Stimulated activated CD4-positive, alpha-beta T cell treated with anti-CD3 and anti-CD28 coated beads, TNF-alpha, amount 100 ng/mL, for 1 hour (primary cell): ENCODE measurements at regions not wholly inside any gene's neighbourhood (a gene's known extent, or its start where the extent isn't known, plus 50 kb on each side); places are given as distances from the start of the nearest gene placed in this dataset.

ENCODE experiments used
- DNase-seq, 3 donors: peaks; one replicate each; pipeline ENCODE4 v3.0.0-alpha.2; 2020; ENCODE audit warnings: low read depth in 3 of 3, low spot score in 1 of 3

DNA sequence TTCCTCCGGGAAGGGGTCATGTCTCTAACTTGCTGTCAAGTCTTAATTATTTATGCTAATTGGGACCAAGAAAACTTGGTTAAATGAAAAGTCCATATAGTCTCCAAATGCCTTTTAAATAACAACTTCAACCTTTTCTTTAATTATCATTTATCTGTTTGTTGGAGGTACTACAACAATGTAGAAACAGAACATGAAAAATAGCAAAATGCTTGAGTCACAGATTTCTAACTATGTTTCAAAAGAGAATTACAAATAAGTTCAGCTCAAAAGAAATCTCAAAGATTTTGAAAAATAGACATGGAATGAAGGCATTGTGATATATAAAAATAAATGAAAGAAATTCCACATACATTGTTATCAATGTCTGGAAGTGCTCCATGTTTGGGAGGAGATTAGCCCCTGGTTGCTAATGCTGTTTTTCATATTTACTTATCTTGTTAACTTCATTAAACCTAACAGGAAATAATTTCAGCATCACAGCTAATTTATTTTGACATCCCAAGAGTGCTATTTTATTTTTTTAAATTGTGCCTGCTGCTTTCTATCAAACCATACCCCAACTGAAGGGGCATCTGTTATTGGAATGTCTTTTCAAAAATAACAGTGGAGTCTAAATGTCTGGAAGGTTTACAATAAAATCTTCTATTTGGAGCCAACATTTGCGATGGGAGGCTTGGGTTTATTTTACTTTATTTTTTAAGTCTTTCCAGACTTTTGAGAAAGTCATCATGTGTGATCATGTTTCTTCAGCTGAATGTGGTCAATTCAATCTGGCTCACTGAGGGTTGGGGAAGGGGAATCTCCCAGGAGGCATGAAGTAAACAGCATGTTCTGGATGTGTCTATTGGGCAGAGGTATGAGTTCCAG lies 53.1 kb upstream of the ANKRD55 start:
- no peak for DNase-seq

- DNase-seq: no peak
Measured at GRCh38 chr5:56282951-56283350, 49.8 kb upstream of the ANKRD55 start.
